Naive B cell (primary cell): ENCODE measurements at regions not wholly inside any gene's neighbourhood (a gene's known extent, or its start where the extent isn't known, plus 50 kb on each side); places are given as distances from the start of the nearest gene placed in this dataset.

Experiments
- ATAC-seq, 2 donors: fragments of 150-1000 bp; cut with Tn5 transposase; 2 replicates each; pipeline ENCODE4 v1.10.0; 2021; ENCODE audit warnings: low read depth in 2 of 2, mild to moderate bottlenecking in 2 of 2, moderate library complexity in 2 of 2
- DNase-seq: peaks from one replicate; pipeline ENCODE4 v3.0.0; 2022
- H3K27ac Mint-ChIP-seq, 6 donors: one replicate each; pipeline ENCODE4 v1.8.0; 2020 to 2022; ENCODE audit warnings: mild to moderate bottlenecking in 6 of 6, mixed read lengths in 6 of 6, moderate library complexity in 5 of 6, inconsistent platforms in 2 of 6
- H3K27me3 Mint-ChIP-seq, 3 donors: one replicate each; pipeline ENCODE4 v1.8.0; 2021 to 2022; ENCODE audit warnings: mixed read lengths in 3 of 3, mild to moderate bottlenecking in 1 of 3
- H3K36me3 Mint-ChIP-seq, 2 donors: one replicate each; pipeline ENCODE4 v1.8.0; 2020 to 2022; ENCODE audit warnings: mixed read lengths in 2 of 2, inconsistent platforms in 1 of 2, mild to moderate bottlenecking in 1 of 2
- H3K4me1 Mint-ChIP-seq, 3 donors: one replicate each; pipeline ENCODE4 v1.8.0; 2020 to 2022; ENCODE audit warnings: mixed read lengths in 3 of 3, inconsistent platforms in 1 of 3, mild to moderate bottlenecking in 1 of 3, moderate library complexity in 1 of 3
- H3K4me3 Mint-ChIP-seq, 8 donors: one replicate each; pipeline ENCODE4 v1.8.0; 2020 to 2022; ENCODE audit warnings: mild to moderate bottlenecking in 8 of 8, mixed read lengths in 8 of 8, moderate library complexity in 8 of 8, inconsistent platforms in 2 of 8
- H3K9me3 Mint-ChIP-seq, 7 donors: one replicate each; pipeline ENCODE4 v1.8.0; 2020 to 2022; ENCODE audit warnings: mixed read lengths in 7 of 7, mild to moderate bottlenecking in 5 of 7, inconsistent platforms in 2 of 7, moderate library complexity in 1 of 7

DNA sequence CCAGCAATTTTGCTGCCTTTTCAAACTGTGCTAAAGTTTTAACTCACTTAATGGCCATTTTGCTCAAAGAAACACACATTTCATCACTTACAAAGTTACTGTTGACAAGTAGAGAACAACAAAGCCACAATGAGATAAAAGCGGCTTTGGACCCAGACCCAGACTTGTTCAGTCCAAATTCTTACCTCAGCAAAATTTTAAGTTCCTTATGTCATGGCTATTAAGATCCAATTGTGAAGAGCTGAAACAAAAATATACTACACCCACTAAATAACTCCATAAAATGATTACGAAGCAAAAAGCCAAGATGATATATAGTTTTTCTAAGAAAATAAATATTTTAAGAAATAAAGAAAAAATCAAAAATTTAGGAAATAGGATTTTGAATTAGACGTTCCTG, 137.0 kb upstream of the INPP4B start:
- ATAC-seq (no peak), DNase-seq (no peak)
- Mint-ChIP-seq H3K27me3 (peaks cover 0 to 12% (median 7%) of the 10 kb centered on the region in 3 donors), H3K27ac (no peak overlapping the region), H3K4me1 (no peaks in the 10 kb centered on the region), H3K4me3 (no peak overlapping the region), H3K36me3 (no peaks in the 10 kb centered on the region), H3K9me3 (peaks cover 0 to 15% (median 5%) of the 10 kb centered on the region in 7 donors)

DNA sequence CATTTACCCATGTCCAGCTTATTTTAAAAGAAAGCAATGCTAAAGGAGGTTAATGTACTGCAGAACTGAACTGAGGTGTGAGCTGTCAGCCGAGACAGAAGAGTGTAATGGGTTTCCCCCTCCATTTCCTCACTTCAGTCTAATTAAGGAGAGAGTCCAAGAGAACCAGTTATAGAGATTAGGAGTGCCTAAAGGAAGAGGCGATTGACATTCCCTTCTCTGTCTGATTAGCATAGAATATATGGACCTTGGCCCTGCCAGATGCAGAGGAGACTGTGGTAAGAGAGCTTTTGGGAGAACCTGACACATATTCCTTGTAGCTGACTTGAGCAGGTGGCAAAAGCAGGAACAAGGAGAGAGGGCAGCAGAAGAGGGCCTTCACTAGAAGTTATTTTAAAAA, 137.5 kb upstream of the INPP4B start:
- Mint-ChIP-seq H3K9me3 (peaks cover 0 to 15% (median 5%) of the 10 kb centered on the region in 7 donors), H3K4me1 (no peaks in the 10 kb centered on the region), H3K4me3 (no peak overlapping the region), H3K27me3 (peaks cover 0 to 12% (median 7%) of the 10 kb centered on the region in 3 donors), H3K27ac (no peak overlapping the region), H3K36me3 (no peaks in the 10 kb centered on the region)
- DNase-seq, result no peak
- no peak for ATAC-seq

DNA sequence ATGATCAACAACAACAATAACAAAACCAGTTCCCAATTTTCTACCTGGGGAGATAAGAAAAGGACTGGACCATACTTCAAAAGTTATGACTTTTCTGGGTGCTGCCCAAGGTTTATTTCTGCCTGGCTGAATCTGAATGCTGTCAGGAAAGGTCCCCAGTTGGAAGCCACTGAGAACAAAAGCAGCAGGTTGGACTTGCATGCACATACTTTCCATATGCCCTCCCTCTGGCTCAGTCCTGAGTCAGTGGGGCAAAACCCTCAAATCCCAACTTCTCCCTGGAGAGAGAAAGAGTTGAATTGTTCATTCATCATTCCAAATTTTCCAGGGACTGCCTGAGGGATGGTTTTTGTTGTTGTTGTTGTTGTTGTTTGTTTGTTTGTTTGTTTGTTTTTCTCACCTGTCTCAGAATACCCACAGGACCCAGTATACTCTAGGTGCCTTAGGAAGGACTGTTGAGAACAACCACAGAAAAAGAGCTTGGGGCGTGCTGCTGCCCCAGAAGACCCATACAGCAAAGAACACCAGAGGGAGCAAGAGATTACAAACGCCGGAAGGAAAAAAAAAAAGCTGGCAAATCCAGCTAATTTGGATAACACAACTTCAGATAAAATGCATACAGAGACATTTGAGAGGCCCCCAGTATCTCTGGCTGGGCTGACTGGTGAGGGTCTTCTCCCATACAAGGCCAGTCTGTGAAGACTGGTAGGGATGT, 138.9 kb upstream of the INPP4B start:
- Mint-ChIP-seq H3K4me3 (no peak overlapping the region), H3K36me3 (no peaks in the 10 kb centered on the region), H3K9me3 (peaks cover 0 to 27% (median 5%) of the 10 kb centered on the region in 7 donors), H3K27ac (no peak overlapping the region), H3K4me1 (no peaks in the 10 kb centered on the region), H3K27me3 (peaks cover 4 to 24% (median 13%) of the 10 kb centered on the region in 3 donors)
- no peak for DNase-seq
- no peak for ATAC-seq

DNA sequence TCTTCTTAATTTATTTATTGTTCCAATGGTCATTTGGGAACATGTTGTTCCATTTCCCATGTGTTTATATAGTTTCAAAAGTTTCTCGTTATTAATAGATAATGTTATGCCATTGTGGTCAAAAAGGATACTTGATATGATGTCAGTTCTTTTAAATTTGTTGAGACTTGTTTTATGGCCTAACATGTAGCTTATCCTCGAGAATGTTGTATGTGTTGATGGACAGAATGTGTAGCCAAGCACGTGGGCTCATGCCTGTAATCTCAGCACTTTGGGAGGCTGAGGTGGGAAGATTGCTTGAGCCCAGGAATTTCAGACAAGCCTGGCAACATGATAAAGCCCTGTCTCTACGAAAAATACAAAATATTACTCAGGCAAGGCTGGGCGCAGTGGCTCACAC, 168.5 kb upstream of the USP38 start:
- Mint-ChIP-seq H3K27me3 (peaks cover 0 to 7% (median 3%) of the 10 kb centered on the region in 3 donors), H3K4me3 (no peak overlapping the region), H3K4me1 (peaks cover 0 to 7% (median 4%) of the 10 kb centered on the region in 3 donors), H3K9me3 (peaks cover 0 to 17% (median 6%) of the 10 kb centered on the region in 7 donors), H3K36me3 (no peaks in the 10 kb centered on the region), H3K27ac (no peak overlapping the region)
- DNase-seq (no peak), ATAC-seq (no peak)

DNA sequence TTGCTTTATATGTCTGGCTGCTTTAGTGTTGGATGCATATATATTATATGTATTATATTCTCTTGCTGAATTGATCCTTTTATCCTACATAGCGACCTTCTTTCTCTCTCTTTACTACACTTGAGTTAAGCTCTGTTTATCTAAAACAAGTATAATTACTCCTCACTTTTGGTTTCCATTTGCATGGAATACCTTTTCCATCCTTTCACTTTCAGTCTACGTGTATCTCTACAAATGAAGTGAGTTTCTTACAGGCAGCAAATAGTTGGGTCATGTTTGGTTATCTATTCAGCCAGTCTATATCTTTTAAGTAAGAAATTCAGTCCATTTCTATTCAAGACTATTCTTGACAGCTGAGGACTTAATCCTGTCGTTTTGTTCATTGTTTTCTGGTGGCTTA, 167.5 kb upstream of the USP38 start:
- H3K4me3 Mint-ChIP-seq, result no peak overlapping the region
- peaks cover 0 to 7% (median 3%) of the 10 kb centered on the region in 3 donors for H3K27me3 Mint-ChIP-seq
- H3K4me1 Mint-ChIP-seq, result peaks cover 0 to 8% (median 4%) of the 10 kb centered on the region in 3 donors
- DNase-seq (no peak), ATAC-seq (no peak)
- no peaks in the 10 kb centered on the region for H3K36me3 Mint-ChIP-seq
- H3K9me3 Mint-ChIP-seq, result peaks cover 0 to 14% (median 4%) of the 10 kb centered on the region in 7 donors
- H3K27ac Mint-ChIP-seq, result no peak overlapping the region

DNA sequence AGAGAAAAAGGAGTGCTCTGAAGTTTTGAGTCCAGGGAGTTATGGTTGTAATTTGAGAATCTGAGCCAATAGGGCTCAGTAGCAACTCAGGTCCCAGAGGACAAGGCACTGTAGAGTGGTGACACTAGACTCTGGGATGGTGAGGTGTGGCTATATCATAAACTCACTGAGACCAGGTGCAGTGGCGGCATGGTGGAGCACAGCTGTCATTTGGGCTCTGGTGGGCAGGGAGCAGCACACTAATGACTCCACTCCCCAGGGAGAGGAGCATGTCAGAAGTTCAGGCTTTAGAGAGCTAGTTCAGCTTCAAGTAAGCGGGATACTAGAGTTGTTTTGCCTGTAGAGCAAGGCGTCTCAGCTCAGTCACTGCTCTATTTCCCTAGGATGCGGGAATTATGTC, 165.4 kb upstream of the USP38 start:
- H3K4me3 Mint-ChIP-seq, result peak overlapping the region in 1 of 8 donors; percentile 11
- peaks cover 0 to 8% (median 4%) of the 10 kb centered on the region in 3 donors for H3K4me1 Mint-ChIP-seq
- no peak for DNase-seq
- H3K27me3 Mint-ChIP-seq, result peaks cover 0 to 7% (median 3%) of the 10 kb centered on the region in 3 donors
- H3K36me3 Mint-ChIP-seq, result no peaks in the 10 kb centered on the region
- no peak overlapping the region for H3K27ac Mint-ChIP-seq
- H3K9me3 Mint-ChIP-seq, result peaks cover 0 to 6% (median 4%) of the 10 kb centered on the region in 7 donors
- ATAC-seq, result no peak

DNA sequence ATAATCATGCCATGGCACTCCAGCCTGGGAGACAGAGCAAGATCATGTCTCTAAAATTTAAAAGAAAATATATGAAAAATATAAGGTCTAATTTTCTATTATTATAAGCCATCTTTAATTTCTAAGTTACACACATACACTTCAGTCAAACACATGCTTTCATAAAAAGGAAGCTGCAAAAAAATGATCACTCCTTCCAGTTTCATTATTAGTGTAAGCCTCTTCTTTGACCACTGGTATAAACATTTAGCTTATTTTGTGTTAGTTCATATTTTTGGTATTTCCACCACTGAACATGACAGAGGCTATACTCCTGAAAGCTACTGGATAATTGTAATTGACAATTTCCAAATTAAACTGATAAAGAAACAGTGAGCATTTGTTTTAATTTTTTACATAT, 163.3 kb upstream of the USP38 start:
- H3K4me1 Mint-ChIP-seq, result peaks cover 0 to 8% (median 4%) of the 10 kb centered on the region in 3 donors
- H3K4me3 Mint-ChIP-seq, result no peak overlapping the region
- ATAC-seq (no peak), DNase-seq (no peak)
- no peak overlapping the region for H3K27ac Mint-ChIP-seq
- peaks cover 0 to 4% (median 0%) of the 10 kb centered on the region in 7 donors for H3K9me3 Mint-ChIP-seq
- no peaks in the 10 kb centered on the region for H3K36me3 Mint-ChIP-seq
- peaks cover 0 to 7% (median 7%) of the 10 kb centered on the region in 3 donors for H3K27me3 Mint-ChIP-seq

DNA sequence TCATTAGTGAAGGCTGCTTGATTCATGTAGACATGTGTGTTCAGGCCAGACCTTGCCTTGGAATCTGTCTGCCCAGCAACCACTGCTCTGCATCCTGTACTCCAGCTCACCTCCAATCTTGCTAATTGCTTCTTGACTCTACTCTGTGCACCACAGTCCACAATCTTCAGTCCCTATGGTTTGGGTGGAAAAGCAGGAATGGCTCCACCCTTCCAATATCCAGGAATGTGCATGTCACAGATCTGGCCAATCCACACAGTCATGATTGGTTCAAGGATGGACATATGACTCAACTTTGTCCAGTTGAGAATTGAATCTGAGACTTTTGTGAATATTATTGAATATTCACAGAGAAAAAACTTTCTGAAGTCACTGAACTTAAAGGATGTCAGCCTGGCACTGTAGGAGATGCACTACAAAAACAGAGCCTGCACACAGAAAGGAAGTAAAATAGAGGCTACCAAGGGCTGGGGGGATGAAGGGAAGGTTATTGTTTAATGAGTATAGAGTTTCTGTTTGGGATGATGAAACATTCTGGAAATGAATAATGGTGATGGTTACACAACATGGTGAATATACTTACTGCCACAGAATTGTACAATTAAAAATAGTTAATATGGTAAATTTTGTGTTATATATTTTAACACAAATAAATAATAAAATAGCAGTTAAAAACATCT, 161.3 kb upstream of the USP38 start:
- H3K4me3 Mint-ChIP-seq, result no peak overlapping the region
- peaks cover 0 to 8% (median 4%) of the 10 kb centered on the region in 3 donors for H3K4me1 Mint-ChIP-seq
- H3K9me3 Mint-ChIP-seq, result peaks cover 0 to 6% (median 1%) of the 10 kb centered on the region in 7 donors
- ATAC-seq, result no peak
- DNase-seq, result no peak
- H3K27ac Mint-ChIP-seq, result peak overlapping the region in 1 of 6 donors; percentile 30
- H3K36me3 Mint-ChIP-seq, result peaks cover 0 to under 1% of the 10 kb centered on the region in 2 donors
- peaks cover 0 to 7% (median 4%) of the 10 kb centered on the region in 3 donors for H3K27me3 Mint-ChIP-seq

DNA sequence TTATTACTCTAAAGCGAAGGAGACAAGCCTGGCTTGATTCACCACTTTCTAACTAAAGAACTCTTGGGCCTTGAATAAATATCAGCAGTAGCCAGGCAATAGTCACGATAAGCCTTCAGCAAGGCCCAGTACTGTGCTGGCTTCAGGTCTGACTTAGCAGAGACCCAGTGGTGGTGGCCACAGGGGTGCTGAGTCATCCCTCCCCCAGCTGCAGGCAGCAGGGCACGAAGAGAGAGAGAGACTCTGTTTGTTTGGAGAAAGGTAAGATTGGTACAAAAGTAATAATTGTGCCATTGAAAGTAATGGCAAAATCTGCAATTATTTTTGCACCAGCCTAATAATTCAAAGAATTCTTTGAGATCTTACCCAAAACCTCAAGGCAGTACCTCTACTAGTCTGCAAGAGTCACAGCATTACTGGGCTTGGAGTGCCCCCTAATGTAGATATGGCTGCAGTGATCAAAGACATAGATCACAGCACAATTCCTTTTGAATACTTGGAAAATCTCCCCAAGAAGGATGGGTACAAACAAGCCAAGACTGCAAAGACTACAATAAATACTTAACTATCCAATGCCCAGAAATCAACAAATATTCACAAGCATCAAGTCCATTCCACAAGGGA, 159.5 kb upstream of the USP38 start:
- Mint-ChIP-seq H3K4me1 (peaks cover 0 to 8% (median 4%) of the 10 kb centered on the region in 3 donors), H3K36me3 (peaks cover 8% of the 10 kb centered on the region in 2 donors), H3K27me3 (peaks cover 7 to 14% (median 12%) of the 10 kb centered on the region in 3 donors), H3K9me3 (peaks cover 4 to 19% (median 16%) of the 10 kb centered on the region in 7 donors), H3K4me3 (peak overlapping the region in 1 of 8 donors; percentile 45), H3K27ac (no peak overlapping the region)
- ATAC-seq (no peak), DNase-seq (no peak)

DNA sequence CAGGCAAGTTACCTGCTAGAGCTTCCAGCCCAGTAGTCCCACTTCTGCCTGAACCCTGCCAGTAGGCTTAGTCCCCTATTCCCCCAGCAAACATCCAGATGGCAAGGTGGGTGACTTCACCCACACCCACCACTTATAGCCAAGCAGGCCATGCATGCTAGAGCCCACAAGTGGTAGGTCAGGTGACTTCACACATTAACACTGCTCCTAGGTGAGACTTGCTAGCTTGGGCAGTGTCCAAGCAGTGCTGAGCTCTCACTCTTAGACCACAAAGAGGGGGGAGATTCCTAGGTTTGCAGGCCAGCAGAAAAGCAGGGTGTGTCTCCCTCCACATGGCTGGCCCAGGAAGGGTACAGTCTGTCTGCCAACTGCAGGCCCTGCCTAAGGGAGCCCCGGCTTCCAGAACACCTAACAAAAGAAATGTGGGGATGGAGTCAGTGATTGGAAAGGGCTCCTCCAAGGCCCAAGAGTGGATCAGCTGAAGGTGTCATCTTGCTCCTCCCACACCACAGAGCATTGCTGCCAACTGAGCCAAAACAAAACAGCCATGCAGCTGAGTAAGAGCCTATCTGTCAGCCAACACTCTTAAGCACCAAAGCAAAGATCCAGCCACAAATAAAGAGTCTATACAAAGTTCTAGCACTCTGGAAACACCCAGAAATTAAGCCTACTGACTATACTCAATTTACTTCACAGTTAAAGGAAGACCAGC, 158.1 kb upstream of the USP38 start:
- Mint-ChIP-seq H3K27me3 (peaks cover 7 to 16% (median 14%) of the 10 kb centered on the region in 3 donors), H3K36me3 (peaks cover 8% of the 10 kb centered on the region in 2 donors), H3K4me3 (peak overlapping the region in 1 of 8 donors; percentile 4), H3K27ac (peak overlapping the region in 1 of 6 donors; percentile 11), H3K4me1 (no peaks in the 10 kb centered on the region), H3K9me3 (peaks cover 4 to 32% (median 20%) of the 10 kb centered on the region in 7 donors)
- ATAC-seq (no peak), DNase-seq (no peak)

DNA sequence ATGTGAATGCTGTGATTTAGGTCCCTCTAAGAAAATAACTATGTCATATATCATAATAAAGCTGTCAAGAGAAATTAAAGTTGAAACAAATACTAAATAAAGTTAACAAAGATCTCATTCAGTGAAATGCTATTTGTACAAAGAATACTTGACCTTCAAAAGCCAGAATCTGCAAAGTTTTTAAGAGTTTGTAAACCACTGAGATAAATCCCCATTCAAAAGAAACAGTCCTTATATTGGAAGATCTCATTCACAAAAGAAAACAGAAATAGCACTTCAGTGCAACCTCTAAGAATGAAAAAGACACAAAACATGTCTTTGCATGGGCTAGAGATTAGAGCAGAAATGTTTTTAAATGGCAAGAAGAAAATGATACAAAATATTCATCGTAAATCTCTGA, 149.1 kb upstream of the USP38 start:
- H3K9me3 Mint-ChIP-seq, result peaks cover 0 to 15% (median 1%) of the 10 kb centered on the region in 7 donors
- ATAC-seq, result no peak
- no peak for DNase-seq
- H3K27ac Mint-ChIP-seq, result no peak overlapping the region
- H3K4me1 Mint-ChIP-seq, result no peaks in the 10 kb centered on the region
- H3K4me3 Mint-ChIP-seq, result no peak overlapping the region
- no peaks in the 10 kb centered on the region for H3K36me3 Mint-ChIP-seq
- H3K27me3 Mint-ChIP-seq, result peaks cover 0 to 7% (median 7%) of the 10 kb centered on the region in 3 donors

DNA sequence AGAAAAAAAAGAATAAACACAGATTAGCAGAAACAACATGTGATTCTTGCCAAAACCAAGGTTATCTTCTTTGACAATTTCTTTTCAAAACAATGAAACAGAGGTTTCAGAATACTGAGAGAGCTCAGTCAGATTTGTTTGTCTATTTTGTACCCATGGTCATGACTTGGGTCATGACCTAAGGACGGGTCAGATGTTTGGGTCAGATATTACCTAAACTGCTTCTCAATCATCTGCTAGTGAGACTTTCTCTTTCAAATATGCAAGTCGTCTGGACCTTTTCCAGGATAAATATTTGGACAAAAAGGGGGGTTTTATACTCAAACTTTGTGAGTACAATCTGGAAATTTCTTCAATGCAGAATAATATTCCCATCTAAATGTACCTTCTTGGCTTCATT, 148.3 kb upstream of the USP38 start:
- no peak overlapping the region for H3K4me3 Mint-ChIP-seq
- no peak for DNase-seq
- H3K36me3 Mint-ChIP-seq, result no peaks in the 10 kb centered on the region
- peaks cover 0 to 7% (median 7%) of the 10 kb centered on the region in 3 donors for H3K27me3 Mint-ChIP-seq
- ATAC-seq, result no peak
- peaks cover 0 to 9% (median 1%) of the 10 kb centered on the region in 7 donors for H3K9me3 Mint-ChIP-seq
- H3K4me1 Mint-ChIP-seq, result no peaks in the 10 kb centered on the region
- no peak overlapping the region for H3K27ac Mint-ChIP-seq

DNA sequence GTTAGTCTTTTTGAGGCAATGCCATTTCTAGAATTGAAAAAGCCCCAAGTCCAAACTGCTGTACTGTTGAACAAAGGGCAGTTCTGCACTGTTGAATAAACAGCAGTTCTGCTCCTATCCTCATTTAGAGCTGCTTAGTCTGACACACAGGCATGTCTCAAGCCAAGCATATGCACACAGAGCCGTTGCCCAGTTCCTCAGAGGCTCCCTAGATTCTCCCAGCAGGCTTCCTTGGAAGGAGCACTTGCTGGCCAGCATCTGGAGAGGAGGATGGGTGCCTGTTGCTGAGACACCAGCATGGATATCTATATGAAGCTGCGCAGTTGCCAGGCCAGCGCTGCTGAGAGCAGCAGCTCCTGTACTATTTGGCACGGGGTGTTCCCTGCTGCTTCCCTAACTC, 138.3 kb upstream of the USP38 start:
- no peak for ATAC-seq
- no peak for DNase-seq
- no peaks in the 10 kb centered on the region for H3K27me3 Mint-ChIP-seq

More for the DNA sequence above, 138.3 kb upstream of the USP38 start:
- no peaks in the 10 kb centered on the region for H3K36me3 Mint-ChIP-seq
- H3K4me3 Mint-ChIP-seq, result no peak overlapping the region
- H3K27ac Mint-ChIP-seq, result no peak overlapping the region
- H3K4me1 Mint-ChIP-seq, result no peaks in the 10 kb centered on the region
- H3K9me3 Mint-ChIP-seq, result peaks cover 0 to 3% (median 0%) of the 10 kb centered on the region in 7 donors
